Heart left ventricle (tissue), 16 donors: ENCODE measurements at regions not wholly inside any gene's neighbourhood (a gene's known extent, or its start where the extent isn't known, plus 50 kb on each side); places are given as distances from the start of the nearest gene placed in this dataset.

ENCODE experiments used
- ATAC-seq, 4 donors: fragments of 200-7000 bp; cut with Tn5 transposase; one replicate each; pipeline ENCODE4 v1.9.1; 2020 to 2022; ENCODE audit warnings: moderate library complexity in 4 of 4, mild to moderate bottlenecking in 3 of 4, moderate number of reproducible peaks in 1 of 4
- DNase-seq, 5 donors: peaks; one replicate each; pipeline ENCODE4 v3.0.0-alpha.2; 2020
- H3K27ac ChIP-seq, 12 donors: fragments of 200-600 bp; sonication (generic) in 4 of 12; one replicate each; pipeline versions ENCODE4 v1.5.0 to v1.8.0; 2016 to 2022; ENCODE audit warnings: mild to moderate bottlenecking in 2 of 12
- H3K27me3 ChIP-seq, 9 donors: fragments of 200-600 bp; sonication (generic) in 2 of 9; one replicate each; pipeline versions ENCODE4 v1.5.1 to v1.8.0; 2016 to 2022; ENCODE audit warnings: mild to moderate bottlenecking in 3 of 9
- H3K36me3 ChIP-seq, 9 donors: fragments of 200-600 bp; sonication (generic) in 2 of 9; one replicate each; pipeline versions ENCODE4 v1.5.0 to v1.8.0; 2018 to 2022; ENCODE audit warnings: mild to moderate bottlenecking in 2 of 9
- H3K4me1 ChIP-seq, 12 donors: fragments of 200-600 bp; sonication (generic) in 4 of 12; one replicate each; pipeline versions ENCODE4 v1.5.0 to v1.8.0; 2016 to 2022; ENCODE audit warnings: mild to moderate bottlenecking in 3 of 12
- H3K4me3 ChIP-seq, 12 donors: fragments of 200-600 bp; sonication (generic) in 4 of 12; one replicate each; pipeline versions ENCODE4 v1.5.0 to v1.8.0; 2017 to 2022; ENCODE audit warnings: mild to moderate bottlenecking in 9 of 12, moderate library complexity in 4 of 12
- H3K9me3 ChIP-seq, 12 donors: fragments of 200-600 bp; sonication (generic) in 4 of 12; one replicate each; pipeline versions ENCODE4 v1.5.0 to v1.8.0; 2016 to 2022; ENCODE audit warnings: mild to moderate bottlenecking in 1 of 12
- CTCF ChIP-seq, 12 donors: fragments of 200-600 bp; sonication (generic) in 4 of 12; IDR thresholded peaks; one replicate each; pipeline versions ENCODE4 v1.5.0 to v1.8.0; 2018 to 2022; ENCODE audit warnings: antibody characterized with exemption in 12 of 12, mild to moderate bottlenecking in 5 of 12
- POLR2A ChIP-seq, 2 donors: fragments of 450-650 bp; IDR thresholded peaks; one replicate each; pipeline ENCODE4 v1.6.1; 2017; ENCODE audit warnings: antibody characterized with exemption in 2 of 2, mild to moderate bottlenecking in 2 of 2, moderate library complexity in 2 of 2
- WGBS, 4 donors: extraction: QIAGEN DNeasy Blood & Tissue Kit in 2 of 4; methylation state at CpG; one replicate each; pipeline versions ENCODE4 v1.1.5 to v1.1.7; 2013 to 2018; 5-methylcytosine and 5-hydroxymethylcytosine counted together
- intact Hi-C, 10 donors: fragments of 100-400 bp; cut with DNase I; formaldehyde crosslinking; loops; one replicate each; pipeline versions ENCODE4 v1.11.1 to v1.14.2; 2022
- donor health status: ischemic (EF 13 %, LVEDD 7.1; RV severe dilation, severe dysfunction).
- donor health status: healthy with polysubstance abuse.
- donor health status: DM: no; HTN: yes; CAD: no.
- donor health status: DM: no; HTN: no; CAD: no.
- donor health status: ischemic (EF 25% LVEDD 6.9; RV normal size, moderate dysfunction).
- donor health status: ischemic (EF 25% LVEDD 5.7; RV mildly dilated, moderate dysfunction).
- donor health status: healthy.
- donor health status: DM: yes; HTN: yes; CAD: no.
- donor health status: ischemic (EF 35%, LVEDD 5.7; RV mildly dilated, moderate dysfunction).
- donor health status: nonischemic (EF 11% LVEDD 7.7; RV severe dilation, severe dysfunction).
- donor health status: DM: yes; HTN: yes; CAD: no.
- donor health status: PGD.
- donor health status: ischemic (EF 29% LVEDD 5.4; RV normal size, mild dysfunction).
- donor health status: nonischemic (EF 23%, LVEDD 6.1; RV moderate dilation, normal function).

GRCh38 chr1:90616395-90616794 lies 100.7 kb downstream of the BARHL2 start:
- Histone ChIP-seq H3K9me3 (no peaks in the 10 kb centered on the region), H3K27ac (no peak overlapping the region), H3K4me1 (no peaks in the 10 kb centered on the region), H3K27me3 (peaks cover 0 to 4% (median 0%) of the 10 kb centered on the region in 9 donors), H3K36me3 (no peaks in the 10 kb centered on the region), H3K4me3 (no peak overlapping the region)
- no peak for DNase-seq
- WGBS, 4 donors = 63 to 73% (median 66%) methylated on average over 4 of the region's 4 CpGs
- TF ChIP-seq POLR2A (IDR thresholded peaks at IDR 0.05) (no peak), CTCF (IDR thresholded peaks at IDR 0.05) (peak in 1 of 12 donors; percentile 18)
- ATAC-seq = no peak
- intact Hi-C loops = no loop called here

DNA sequence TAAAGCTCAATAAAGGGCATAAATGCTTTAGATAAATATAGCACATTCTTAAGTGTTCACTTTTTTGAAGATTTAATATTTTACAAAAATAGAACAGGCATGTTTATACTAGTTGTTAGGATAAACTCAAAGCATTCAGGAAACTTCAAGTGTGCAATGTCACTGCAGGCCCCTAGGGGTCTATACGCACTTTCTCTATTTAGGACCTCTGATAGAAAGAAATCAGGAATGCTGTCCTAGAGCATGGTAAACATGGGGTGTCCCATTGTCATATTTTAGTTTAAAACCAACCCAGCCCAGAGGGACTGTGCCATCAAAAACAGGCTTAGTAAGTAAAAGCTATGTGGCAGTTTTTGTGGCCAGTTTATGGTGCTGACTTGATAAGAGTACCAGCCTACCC lies 102.2 kb downstream of the BARHL2 start:
- Histone ChIP-seq H3K27ac (no peak overlapping the region), H3K4me1 (no peaks in the 10 kb centered on the region), H3K4me3 (no peak overlapping the region), H3K9me3 (no peaks in the 10 kb centered on the region), H3K27me3 (peaks cover 0 to 4% (median 0%) of the 10 kb centered on the region in 9 donors), H3K36me3 (no peaks in the 10 kb centered on the region)
- ATAC-seq (no peak), DNase-seq (no peak)
- intact Hi-C loops = no loop called here
- WGBS, 4 donors = 60 to 79% (median 67%) methylated on average over 1 of the region's 1 CpG
- no peak for TF ChIP-seq POLR2A (IDR thresholded peaks at IDR 0.05)
- peak in 5 of 12 donors; percentile 14 to 33 (median 20) for TF ChIP-seq CTCF (IDR thresholded peaks at IDR 0.05)

GRCh38 chr1:90613371-90613770 lies 103.7 kb downstream of the BARHL2 start:
- H3K4me3 ChIP-seq = no peak overlapping the region
- H3K4me1 ChIP-seq = no peaks in the 10 kb centered on the region
- no peak overlapping the region for H3K27ac ChIP-seq
- H3K27me3 ChIP-seq = peaks cover 0 to 4% (median 0%) of the 10 kb centered on the region in 9 donors
- no peak for ATAC-seq
- no peaks in the 10 kb centered on the region for H3K9me3 ChIP-seq
- 23 to 28% (median 25%) methylated on average over 5 of the region's 5 CpGs for WGBS, 4 donors
- DNase-seq = no peak
- intact Hi-C loops = no loop called here
- no peaks in the 10 kb centered on the region for H3K36me3 ChIP-seq
- TF ChIP-seq CTCF (IDR thresholded peaks at IDR 0.05) (no peak), POLR2A (IDR thresholded peaks at IDR 0.05) (no peak)

GRCh38 chr1:90612033-90612432 lies 105.1 kb downstream of the BARHL2 start:
- H3K27ac ChIP-seq = no peak overlapping the region
- WGBS, 4 donors = 89 to 96% (median 92%) methylated on average over 2 of the region's 2 CpGs
- H3K4me1 ChIP-seq = no peaks in the 10 kb centered on the region
- no peak for ATAC-seq
- no peak for DNase-seq
- no peak overlapping the region for H3K4me3 ChIP-seq
- H3K9me3 ChIP-seq = no peaks in the 10 kb centered on the region
- no peak for TF ChIP-seq POLR2A (IDR thresholded peaks at IDR 0.05)
- no peak for TF ChIP-seq CTCF (IDR thresholded peaks at IDR 0.05)
- intact Hi-C loops = no loop called here
- peaks cover 0 to 4% (median 0%) of the 10 kb centered on the region in 9 donors for H3K27me3 ChIP-seq
- H3K36me3 ChIP-seq = no peaks in the 10 kb centered on the region
